Activated CD8-positive, alpha-beta memory T cell treated with anti-CD3 and anti-CD28 coated beads for 48 hours (primary cell): ENCODE measurements at regions not wholly inside any gene's neighbourhood (a gene's known extent, or its start where the extent isn't known, plus 50 kb on each side); places are given as distances from the start of the nearest gene placed in this dataset.
"Not testable (repeated sequence)": the region's sequence is repeated elsewhere in the genome, so short reads cannot be mapped to it uniquely, and the experiment has no call there.

Experiments
- DNase-seq, 3 experiments: peaks; one replicate each; pipeline ENCODE4 v3.0.0-alpha.2; 2020; ENCODE audit warnings: low read depth in 2 of 3, low spot score in 2 of 3

DNA sequence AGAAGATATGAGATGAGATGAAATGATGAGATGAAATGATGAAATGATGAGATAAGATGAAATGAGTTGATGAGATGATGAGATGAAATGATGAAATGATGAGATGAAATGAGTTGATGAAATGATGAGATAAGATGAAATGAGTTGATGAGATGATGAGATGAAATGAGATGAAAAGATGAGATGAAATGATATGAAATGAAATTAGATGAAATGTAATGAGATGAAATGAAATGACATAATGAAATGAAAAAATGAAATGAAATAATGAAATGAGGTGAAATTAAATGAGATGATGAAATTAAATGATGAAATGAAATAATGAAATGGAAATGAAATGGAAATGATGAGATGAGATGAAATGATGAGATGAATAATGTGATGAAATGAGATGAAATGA lies 231.6 kb downstream of the GOLGA6L6 start:
- not testable (repeated sequence) for DNase-seq

- DNase-seq, result not testable (repeated sequence)
Measured at GRCh38 chr15:20309395-20309794, 232.2 kb downstream of the GOLGA6L6 start.

- DNase-seq, result not testable (repeated sequence)
Measured at GRCh38 chr15:20308027-20308690, 233.4 kb downstream of the GOLGA6L6 start.

GRCh38 chr15:20307137-20307536 lies 234.5 kb downstream of the GOLGA6L6 start:
- DNase-seq, result not testable (repeated sequence)

DNA sequence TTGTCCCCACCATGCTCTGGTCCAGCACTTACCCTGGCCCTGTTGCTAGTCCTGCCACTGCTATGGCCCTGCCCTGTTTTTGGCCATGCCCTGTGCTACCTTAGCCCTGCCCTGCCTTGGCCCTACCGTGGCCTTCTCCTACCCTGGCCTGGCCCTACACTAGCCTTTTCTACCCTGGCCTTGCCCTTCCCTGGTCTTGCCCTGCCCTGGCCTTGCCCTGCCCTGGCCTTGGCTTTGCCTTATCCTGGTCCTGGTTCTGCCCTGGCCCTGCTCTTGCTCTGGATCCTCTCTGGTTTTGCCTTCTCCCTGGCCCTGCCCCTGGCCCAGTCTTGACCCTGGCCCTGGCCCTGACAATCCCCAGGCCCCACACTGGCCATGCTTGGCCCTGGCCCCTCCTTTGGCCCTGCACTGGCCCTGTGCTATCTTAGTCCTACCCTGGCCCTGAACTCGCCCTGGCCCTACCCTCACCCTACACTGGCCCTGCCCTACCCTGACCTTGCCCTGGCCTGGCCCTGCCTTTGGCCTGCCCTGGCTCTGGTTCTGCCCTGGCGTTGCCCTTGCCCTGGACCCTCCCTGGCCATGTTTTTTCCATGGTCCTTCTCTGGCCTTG lies 235.0 kb downstream of the GOLGA6L6 start:
- not testable (repeated sequence) for DNase-seq

DNA sequence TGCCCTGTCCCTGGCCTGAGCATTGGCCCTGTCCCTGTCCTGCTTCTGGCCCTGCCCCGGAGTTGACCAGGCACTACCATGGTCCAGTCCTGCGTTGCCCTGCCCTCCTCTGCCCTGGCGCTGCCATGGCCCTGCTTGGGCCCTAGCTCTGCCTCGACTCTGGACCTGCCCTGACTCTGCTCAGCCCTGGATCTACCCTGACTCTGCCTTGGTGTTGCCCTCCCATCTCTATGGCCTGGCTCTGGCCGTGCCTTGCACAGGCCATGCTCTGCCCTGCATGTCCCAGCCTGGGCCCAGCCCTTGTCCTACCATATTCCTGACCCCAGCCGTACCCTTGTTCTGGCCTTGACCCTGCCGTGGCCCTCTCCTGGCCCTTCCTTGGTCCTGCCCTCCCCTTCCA lies 235.7 kb downstream of the GOLGA6L6 start:
- not testable (repeated sequence) for DNase-seq

DNA sequence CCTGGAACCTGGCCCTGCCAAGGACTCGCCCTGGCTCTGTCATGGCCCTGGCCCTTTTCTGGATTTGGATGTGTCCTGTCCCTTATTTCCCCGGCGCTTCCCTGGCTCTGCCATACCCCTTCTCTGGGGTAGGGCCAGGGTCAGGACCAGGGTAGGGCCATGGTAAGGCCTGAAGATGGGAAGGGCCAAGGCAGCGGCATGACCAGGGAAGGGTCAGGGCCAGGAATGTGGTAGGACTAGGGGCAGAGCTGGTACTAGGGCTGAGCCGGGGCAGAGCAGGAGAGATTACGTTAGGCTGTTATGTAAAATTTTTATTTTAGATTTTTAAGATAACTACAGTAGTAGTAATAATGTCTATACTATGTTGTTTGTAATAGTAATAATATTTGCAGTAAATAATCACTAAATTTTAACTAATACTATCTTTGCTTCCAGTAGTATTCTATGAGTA lies 236.6 kb downstream of the GOLGA6L6 start:
- not testable (repeated sequence) for DNase-seq

- DNase-seq, result not testable (repeated sequence)
Measured at GRCh38 chr15:20304282-20305014, 237.2 kb downstream of the GOLGA6L6 start.

GRCh38 chr15:20303248-20304171 lies 238.1 kb downstream of the GOLGA6L6 start:
- DNase-seq, result not testable (repeated sequence)

GRCh38 chr15:20302141-20303069 lies 239.2 kb downstream of the GOLGA6L6 start:
- not testable (repeated sequence) for DNase-seq

GRCh38 chr15:20301471-20302081 lies 240.0 kb downstream of the GOLGA6L6 start:
- not testable (repeated sequence) for DNase-seq

GRCh38 chr15:20301041-20301390 lies 240.6 kb downstream of the GOLGA6L6 start:
- not testable (repeated sequence) for DNase-seq

- not testable (repeated sequence) for DNase-seq
Measured at GRCh38 chr15:20300351-20301040, 241.1 kb downstream of the GOLGA6L6 start.

- not testable (repeated sequence) for DNase-seq
Measured at GRCh38 chr15:20297603-20298123, 243.9 kb downstream of the GOLGA6L6 start.

GRCh38 chr15:20296261-20296660 lies 245.3 kb downstream of the GOLGA6L6 start:
- DNase-seq, result not testable (repeated sequence)

DNA sequence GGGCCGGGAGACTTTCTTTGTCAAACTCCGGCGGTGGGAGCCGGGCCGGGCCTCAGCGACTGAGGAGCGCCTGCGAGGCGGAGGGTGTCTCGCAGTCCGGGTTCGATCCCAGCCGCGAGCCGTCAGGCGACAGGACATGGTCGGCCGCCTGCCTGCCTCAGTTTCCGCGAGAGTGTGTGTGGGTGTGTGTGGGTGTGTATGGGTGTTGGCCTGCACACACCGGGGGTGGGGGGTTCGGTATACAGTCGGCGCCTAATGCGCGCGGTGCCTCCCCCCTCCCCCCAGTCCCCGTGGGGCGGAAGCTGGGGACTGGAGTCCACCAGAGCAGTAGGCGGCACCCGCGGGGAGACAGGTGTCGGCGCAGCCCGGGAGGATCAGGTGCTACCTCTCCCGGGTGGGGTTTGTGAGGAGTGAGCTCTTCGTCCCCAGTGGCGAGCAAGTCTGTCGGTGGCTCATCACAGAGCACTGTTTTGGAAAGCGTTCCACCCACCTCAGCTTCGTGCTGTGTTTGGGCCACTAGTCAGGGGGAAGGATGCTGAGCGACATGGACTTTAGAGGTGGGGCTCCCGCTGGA lies 246.3 kb downstream of the GOLGA6L6 start:
- DNase-seq, result no peak

DNA sequence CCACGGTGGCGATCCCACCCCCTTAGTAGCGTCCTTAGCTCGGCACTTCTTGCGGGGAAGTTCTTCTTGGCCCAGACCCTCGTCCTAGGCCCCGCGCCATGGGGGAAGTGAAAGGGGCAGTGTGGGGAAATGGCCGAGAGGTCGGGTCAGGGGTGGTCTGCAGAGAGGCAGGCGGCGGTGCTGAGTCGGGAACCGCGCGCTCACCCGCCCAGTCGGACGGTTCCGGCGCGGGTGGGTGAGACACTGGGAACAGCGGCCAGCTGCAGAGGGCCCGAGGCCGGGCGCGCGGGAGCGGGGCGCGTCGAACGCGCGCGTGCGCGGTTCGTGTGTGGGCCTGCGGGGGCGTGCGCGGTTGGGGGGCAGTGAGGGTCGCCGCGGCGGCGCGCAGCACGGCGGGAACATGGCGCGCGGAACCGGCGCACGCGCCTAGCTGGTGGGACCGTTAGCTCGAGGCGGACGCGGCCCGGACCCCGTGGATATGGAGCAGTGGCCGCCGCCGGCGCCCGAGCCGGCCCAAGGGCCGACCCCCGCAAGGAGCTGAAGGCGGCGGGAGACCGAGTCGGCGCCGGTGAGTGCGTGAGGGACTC lies 246.9 kb downstream of the GOLGA6L6 start:
- DNase-seq, result no peak
